K562 (cell line): ENCODE measurements at regions not wholly inside any gene's neighbourhood (a gene's known extent, or its start where the extent isn't known, plus 50 kb on each side); places are given as distances from the start of the nearest gene placed in this dataset.

Source experiments
- ATAC-seq: fragments of 200-7000 bp; cut with Tn5 transposase; 3 replicates; pipeline ENCODE4 v1.9.1; 2020; ENCODE audit warnings: moderate library complexity
- BruUV-seq: library from RNA; stranded (reverse); fragments of 400-500 nt; replicated peaks from 2 replicates; lab custom pipeline; 2021; lab: Mats Ljungman, UMichigan
- CTCF ChIA-PET: fragments of 300-600 bp; formaldehyde crosslinking; extraction: SDS; loops from one replicate; lab custom pipeline; 2021; ENCODE audit warnings: low intra/inter-chr PET ratio; lab: Yijun Ruan, JAX
- POLR2A ChIA-PET: fragments of 300-600, 350-650 bp; sonication (Branson Sonifier 250); formaldehyde crosslinking; extraction: SDS; loops from one replicate; lab custom pipeline; 2021; ENCODE audit warnings: antibody characterized with exemption, inconsistent platforms; lab: Yijun Ruan, JAX
- DNase-seq, 4 experiments: peaks; one replicate each; pipeline versions ENCODE4 v3.0.0 to v3.0.0-alpha.2; 2011 to 2018; ENCODE audit warnings: low spot score in 3 of 4, mixed read lengths in 3 of 4; ENCODE audit errors: extremely low read depth in 1 of 4
- FAIRE-seq: peaks from 2 replicates; lab custom pipeline; 2011; peaks lifted over from hg19 to GRCh38; lab: Jason Lieb, UNC
- H2AFZ ChIP-seq: 2 replicates; pipeline ENCODE4 v1.6.0; 2011; ENCODE audit warnings: low read depth, low read length, control low read depth, inconsistent platforms
- H3K27ac ChIP-seq: fragments of 200-600 bp; 3 replicates; pipeline ENCODE4 v1.8.0; 2011; ENCODE audit warnings: low read depth, mild to moderate bottlenecking, control low read depth, inconsistent platforms, low read length, moderate library complexity, mixed read lengths; ENCODE audit errors: extremely low read depth
- H3K27me3 ChIP-seq, 2 experiments: fragments of 300-600 bp in 1 of 2; 2 replicates in 1 of 2; 3 replicates in 1 of 2; pipeline versions ENCODE4 v1.6.0 to v1.8.0; 2011; ENCODE audit warnings: inconsistent platforms in 2 of 2, low read length in 2 of 2, mild to moderate bottlenecking in 1 of 2, mixed read lengths in 1 of 2, moderate library complexity in 1 of 2; ENCODE audit not compliant: control insufficient read depth in 2 of 2, insufficient read depth in 2 of 2
- H3K36me3 ChIP-seq: fragments of 300-600 bp; 3 replicates; pipeline ENCODE4 v1.8.0; 2011; ENCODE audit warnings: mild to moderate bottlenecking, low read length, inconsistent platforms; ENCODE audit not compliant: control insufficient read depth, insufficient read depth
- H3K4me1 ChIP-seq, 2 experiments: fragments of 200-600 bp in 1 of 2; replicated peaks in 1 of 2; 2 replicates in 1 of 2; 3 replicates in 1 of 2; pipeline versions ENCODE4 v1.5.1 to v1.8.0; 2011; ENCODE audit warnings: inconsistent platforms in 2 of 2, low read length in 2 of 2, mild to moderate bottlenecking in 1 of 2, mixed read lengths in 1 of 2, moderate library complexity in 1 of 2; ENCODE audit not compliant: control insufficient read depth in 2 of 2, insufficient read depth in 2 of 2
- H3K4me2 ChIP-seq: 2 replicates; pipeline ENCODE4 v1.6.1; 2011; ENCODE audit warnings: low read length, control low read depth, inconsistent platforms, mixed read lengths; ENCODE audit not compliant: insufficient read depth
- H3K4me3 ChIP-seq: fragments of 200-600 bp; sonication (generic), shearing (Covaris generic); 2 replicates; pipeline ENCODE4 v1.5.1; 2016; ENCODE audit warnings: control low read depth, inconsistent platforms
- H3K79me2 ChIP-seq: fragments of 200-600 bp; 3 replicates; pipeline ENCODE4 v1.8.0; 2011; ENCODE audit warnings: low read length, inconsistent platforms; ENCODE audit not compliant: control insufficient read depth, insufficient read depth
- H3K9ac ChIP-seq, 2 experiments: 2 replicates each; pipeline versions ENCODE4 v1.6.0 to v1.6.1; 2011; ENCODE audit warnings: low read depth in 2 of 2, low read length in 2 of 2, control low read depth in 1 of 2, inconsistent platforms in 1 of 2, mild to moderate bottlenecking in 1 of 2, mixed read lengths in 1 of 2; ENCODE audit not compliant: insufficient read depth in 1 of 2
- H3K9me1 ChIP-seq: one replicate; pipeline ENCODE4 v1.6.0; 2011; ENCODE audit warnings: inconsistent platforms, mild to moderate bottlenecking, low read length, moderate library complexity; ENCODE audit not compliant: control insufficient read depth, insufficient read depth
- H3K9me3 ChIP-seq: replicated peaks from 2 replicates; pipeline ENCODE4 v1.5.1; 2011; ENCODE audit warnings: low read depth, low read length, inconsistent platforms; ENCODE audit not compliant: control insufficient read depth, insufficient read depth
- H4K20me1 ChIP-seq: replicated peaks from 2 replicates; pipeline ENCODE4 v1.6.1; 2011; ENCODE audit warnings: low read length, inconsistent platforms, mixed read lengths; ENCODE audit not compliant: control insufficient read depth, insufficient read depth
- COPS2 ChIP-seq: fragments of 450-650 bp; conservative IDR thresholded peaks from 2 replicates; pipeline ENCODE4 v1.6.1; 2016; ENCODE audit warnings: mild to moderate bottlenecking, moderate library complexity
- CSDE1 ChIP-seq, 2 experiments: fragments of 450-650 bp; IDR thresholded peaks; 2 replicates each; pipeline ENCODE4 v1.6.1; 2016; ENCODE audit warnings: mild to moderate bottlenecking in 1 of 2
- EWSR1 ChIP-seq: fragments of 450-650 bp; IDR thresholded peaks from 2 replicates; pipeline ENCODE4 v1.6.1; 2018; ENCODE audit warnings: borderline replicate concordance, mild to moderate bottlenecking, low read depth, moderate library complexity; ENCODE audit not compliant: partially characterized antibody
- HDAC6 ChIP-seq: IDR thresholded peaks from 2 replicates; pipeline ENCODE4 v1.6.1; 2012; ENCODE audit warnings: low read depth, mild to moderate bottlenecking, control low read depth, inconsistent platforms, low read length, moderate library complexity
- IFI16 ChIP-seq: fragments of 250-450 bp; sonication (Bioruptor Pico); IDR thresholded peaks from 2 replicates; pipeline ENCODE4 v2.1.2; 2022; ENCODE audit warnings: mild to moderate bottlenecking, inconsistent platforms
- MXI1 ChIP-seq: IDR thresholded peaks from 2 replicates; pipeline ENCODE4 v1.6.1; 2011; ENCODE audit warnings: low read depth, mild to moderate bottlenecking, improper control_type of control experiment, low read length
- NFE2 ChIP-seq: IDR thresholded peaks from 2 replicates; pipeline ENCODE4 v1.6.1; 2014; ENCODE audit warnings: antibody characterized with exemption, low read depth
- NFXL1 ChIP-seq: fragments of 450-650 bp; formaldehyde crosslinking; IDR thresholded peaks from 2 replicates; pipeline ENCODE4 v1.4.0; 2021; ENCODE audit warnings: mild to moderate bottlenecking
- NUFIP1 ChIP-seq: fragments of 450-650 bp; IDR thresholded peaks from 2 replicates; pipeline ENCODE4 v1.6.1; 2018; ENCODE audit not compliant: partially characterized antibody
- SMARCA5 ChIP-seq: fragments of 450-650 bp; IDR thresholded peaks from 2 replicates; pipeline ENCODE4 v1.6.1; 2016
- ZNF224 ChIP-seq: sonication (generic); formaldehyde crosslinking; IDR thresholded peaks from 2 replicates; pipeline ENCODE4 v1.8.0; 2022; ENCODE audit warnings: mild to moderate bottlenecking, missing genetic modification reagents
- WGBS: fragments of 100-300 bp; shearing (Covaris generic); methylation state at CpG from one replicate; pipeline ENCODE4 v1.1.6; 2016; ENCODE audit warnings: low coverage, mixed read lengths; ENCODE audit not compliant: insufficient coverage; ENCODE audit errors: missing lambda C conversion rate; 5-methylcytosine and 5-hydroxymethylcytosine counted together
- in situ Hi-C: fragments of 300-500 bp; cut with MboI; formaldehyde crosslinking; loops from 4 replicates; pipeline ENCODE4 v1.15.0; 2018; ENCODE audit warnings: inconsistent platforms, mixed read lengths
- intact Hi-C: fragments of 100-400 bp; cut with micrococcal nuclease; formaldehyde crosslinking; loops from 2 replicates; pipeline ENCODE4 v1.14.2; 2022
- TF ChIP-seq, protein P1 (sequence below): fragments of 200-800 bp; sonication (Bioruptor generic); IDR thresholded peaks from 2 replicates; pipeline ENCODE4 v1.6.1; 2016; ENCODE audit warnings: missing genetic modification characterization, missing compliant biosample characterization
- TF ChIP-seq, protein P2 (sequence below), 2 experiments: fragments of 450-650 bp in 1 of 2; sonication (generic) in 1 of 2; formaldehyde crosslinking in 1 of 2; IDR thresholded peaks in 1 of 2; conservative IDR thresholded peaks in 1 of 2; 2 replicates each; pipeline versions ENCODE4 v1.6.1 to v1.8.1; 2016 to 2023; ENCODE audit warnings: mild to moderate bottlenecking in 2 of 2, moderate library complexity in 2 of 2, inconsistent platforms in 1 of 2, missing genetic modification reagents in 1 of 2
- TF ChIP-seq, protein P3 (sequence below), 2 experiments: IDR thresholded peaks; 2 replicates each; pipeline ENCODE4 v1.6.1; 2011; ENCODE audit warnings: borderline replicate concordance in 1 of 2, control low read depth in 1 of 2, low read depth in 1 of 2, low read length in 1 of 2, mild to moderate bottlenecking in 1 of 2, mixed read lengths in 1 of 2, moderate library complexity in 1 of 2; ENCODE audit not compliant: insufficient read depth in 1 of 2, insufficient read length in 1 of 2, poor library complexity in 1 of 2, severe bottlenecking in 1 of 2; ENCODE audit errors: extremely low read depth in 1 of 2

DNA sequence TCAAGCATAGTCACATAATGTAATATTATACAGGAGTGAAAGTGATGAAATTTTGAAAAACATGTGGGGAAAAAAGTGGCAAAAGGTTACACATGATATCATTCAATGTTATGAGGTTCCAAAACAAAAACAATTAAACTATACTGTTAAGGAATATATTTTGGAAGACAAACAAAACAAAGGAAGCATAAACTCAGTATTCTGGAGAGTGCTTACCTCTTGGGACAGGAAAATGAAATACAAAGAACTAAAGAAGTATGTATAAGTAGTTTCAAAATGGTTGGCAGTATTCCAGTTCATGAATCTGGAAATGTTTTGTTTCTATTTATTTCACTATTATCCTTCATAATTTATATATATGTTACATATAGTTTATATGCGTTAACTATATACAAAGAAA, 213.5 kb downstream of the MOXD1 start:
- Histone ChIP-seq H3K27ac (no peak overlapping the region), H3K36me3 (no peaks in the 10 kb centered on the region), H3K4me1 (no peaks in the 10 kb centered on the region), H3K27me3 (no peaks in the 10 kb centered on the region), H3K79me2 (no peaks in the 10 kb centered on the region), H3K9ac (no peak overlapping the region), H4K20me1 (no peaks in the 10 kb centered on the region), H3K9me1 (no peaks in the 10 kb centered on the region), H3K4me2 (no peak overlapping the region), H3K4me3 (no peak overlapping the region), H2AFZ (no peak overlapping the region), H3K9me3 (no peaks in the 10 kb centered on the region; the same call in 1 of the 2 replicates)
- WGBS: 20% methylated on average over 1 of the region's 1 CpG
- no peak for FAIRE-seq
- no TSS peak for BruUV-seq
- DNase-seq: no peak
- intact Hi-C loops: no loop called here
- POLR2A ChIA-PET: no interaction called here
- ATAC-seq: no peak
- CTCF ChIA-PET: no interaction called here
- TF ChIP-seq COPS2: no peak
- TF ChIP-seq SMARCA5: no peak
- TF ChIP-seq MXI1: no peak
- no peak for TF ChIP-seq CSDE1 (IDR thresholded peaks at IDR 0.05)
- TF ChIP-seq ZNF224 (CRISPR knock-in tag): no peak
- no peak for TF ChIP-seq EWSR1
- TF ChIP-seq, protein P1, sequence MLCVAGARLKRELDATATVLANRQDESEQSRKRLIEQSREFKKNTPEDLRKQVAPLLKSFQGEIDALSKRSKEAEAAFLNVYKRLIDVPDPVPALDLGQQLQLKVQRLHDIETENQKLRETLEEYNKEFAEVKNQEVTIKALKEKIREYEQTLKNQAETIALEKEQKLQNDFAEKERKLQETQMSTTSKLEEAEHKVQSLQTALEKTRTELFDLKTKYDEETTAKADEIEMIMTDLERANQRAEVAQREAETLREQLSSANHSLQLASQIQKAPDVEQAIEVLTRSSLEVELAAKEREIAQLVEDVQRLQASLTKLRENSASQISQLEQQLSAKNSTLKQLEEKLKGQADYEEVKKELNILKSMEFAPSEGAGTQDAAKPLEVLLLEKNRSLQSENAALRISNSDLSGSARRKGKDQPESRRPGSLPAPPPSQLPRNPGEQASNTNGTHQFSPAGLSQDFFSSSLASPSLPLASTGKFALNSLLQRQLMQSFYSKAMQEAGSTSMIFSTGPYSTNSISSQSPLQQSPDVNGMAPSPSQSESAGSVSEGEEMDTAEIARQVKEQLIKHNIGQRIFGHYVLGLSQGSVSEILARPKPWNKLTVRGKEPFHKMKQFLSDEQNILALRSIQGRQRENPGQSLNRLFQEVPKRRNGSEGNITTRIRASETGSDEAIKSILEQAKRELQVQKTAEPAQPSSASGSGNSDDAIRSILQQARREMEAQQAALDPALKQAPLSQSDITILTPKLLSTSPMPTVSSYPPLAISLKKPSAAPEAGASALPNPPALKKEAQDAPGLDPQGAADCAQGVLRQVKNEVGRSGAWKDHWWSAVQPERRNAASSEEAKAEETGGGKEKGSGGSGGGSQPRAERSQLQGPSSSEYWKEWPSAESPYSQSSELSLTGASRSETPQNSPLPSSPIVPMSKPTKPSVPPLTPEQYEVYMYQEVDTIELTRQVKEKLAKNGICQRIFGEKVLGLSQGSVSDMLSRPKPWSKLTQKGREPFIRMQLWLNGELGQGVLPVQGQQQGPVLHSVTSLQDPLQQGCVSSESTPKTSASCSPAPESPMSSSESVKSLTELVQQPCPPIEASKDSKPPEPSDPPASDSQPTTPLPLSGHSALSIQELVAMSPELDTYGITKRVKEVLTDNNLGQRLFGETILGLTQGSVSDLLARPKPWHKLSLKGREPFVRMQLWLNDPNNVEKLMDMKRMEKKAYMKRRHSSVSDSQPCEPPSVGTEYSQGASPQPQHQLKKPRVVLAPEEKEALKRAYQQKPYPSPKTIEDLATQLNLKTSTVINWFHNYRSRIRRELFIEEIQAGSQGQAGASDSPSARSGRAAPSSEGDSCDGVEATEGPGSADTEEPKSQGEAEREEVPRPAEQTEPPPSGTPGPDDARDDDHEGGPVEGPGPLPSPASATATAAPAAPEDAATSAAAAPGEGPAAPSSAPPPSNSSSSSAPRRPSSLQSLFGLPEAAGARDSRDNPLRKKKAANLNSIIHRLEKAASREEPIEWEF: no peak
- TF ChIP-seq, protein P2, sequence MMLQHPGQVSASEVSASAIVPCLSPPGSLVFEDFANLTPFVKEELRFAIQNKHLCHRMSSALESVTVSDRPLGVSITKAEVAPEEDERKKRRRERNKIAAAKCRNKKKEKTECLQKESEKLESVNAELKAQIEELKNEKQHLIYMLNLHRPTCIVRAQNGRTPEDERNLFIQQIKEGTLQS (IDR thresholded peaks at IDR 0.05): no peak
- TF ChIP-seq, protein P2 (CRISPR knock-in tag; conservative IDR thresholded peaks at IDR 0.05): no peak
- TF ChIP-seq NFXL1 (CRISPR knock-in tag): no peak
- TF ChIP-seq, protein P3, sequence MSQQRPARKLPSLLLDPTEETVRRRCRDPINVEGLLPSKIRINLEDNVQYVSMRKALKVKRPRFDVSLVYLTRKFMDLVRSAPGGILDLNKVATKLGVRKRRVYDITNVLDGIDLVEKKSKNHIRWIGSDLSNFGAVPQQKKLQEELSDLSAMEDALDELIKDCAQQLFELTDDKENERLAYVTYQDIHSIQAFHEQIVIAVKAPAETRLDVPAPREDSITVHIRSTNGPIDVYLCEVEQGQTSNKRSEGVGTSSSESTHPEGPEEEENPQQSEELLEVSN (IDR thresholded peaks at IDR 0.05; ENCODE audit: borderline replicate concordance in 1 of 2, extremely low read depth in 1 of 2, insufficient read depth in 1 of 2, insufficient read length in 1 of 2, low read depth in 1 of 2, low read length in 1 of 2, poor library complexity in 1 of 2, severe bottlenecking in 1 of 2): no peak
- no peak for TF ChIP-seq IFI16 (CRISPR knock-in tag)
- no peak for TF ChIP-seq HDAC6
- TF ChIP-seq NFE2: no peak
- no peak for TF ChIP-seq NUFIP1
- TF ChIP-seq, all 486 proteins: peak for 0
- in situ Hi-C loops: no loop called here
